ENCODE measurements at regions not wholly inside any gene's neighbourhood (a gene's known extent, or its start where the extent isn't known, plus 50 kb on each side); places are given as distances from the start of the nearest gene placed in this dataset.

GRCh38 chr6:122308074-122308473 is 91.4 kb upstream of the HSF2 start:
- DNase-seq = no peak

- no peak for DNase-seq
These were observed 83.6 kb upstream of the HSF2 start for GRCh38 chr6:122315842-122316241.

GRCh38 chr6:122322824-122323223 is 76.6 kb upstream of the HSF2 start:
- no peak for DNase-seq

- DNase-seq = no peak
These were observed 76.1 kb upstream of the HSF2 start for GRCh38 chr6:122323361-122323760.

GRCh38 chr6:122330315-122330714 is 69.1 kb upstream of the HSF2 start:
- no peak for DNase-seq

- no peak for DNase-seq
These were observed 61.8 kb upstream of the HSF2 start for GRCh38 chr6:122337645-122338044.

- no peak for DNase-seq
These were observed 59.8 kb upstream of the HSF2 start for GRCh38 chr6:122339661-122340060.

GRCh38 chr6:122347280-122347679 is 52.2 kb upstream of the HSF2 start:
- DNase-seq = no peak

- no peak for DNase-seq
These were observed 51.7 kb upstream of the HSF2 start for GRCh38 chr6:122347751-122348150.

Measured in DMS 273 treated with DMSO at 0.1 percent for 48 hours (cell line).